ENCODE measurements at regions not wholly inside any gene's neighbourhood (a gene's known extent, or its start where the extent isn't known, plus 50 kb on each side); places are given as distances from the start of the nearest gene placed in this dataset.
"Not testable (repeated sequence)": the region's sequence is repeated elsewhere in the genome, so short reads cannot be mapped to it uniquely, and the experiment has no call there.

DNA sequence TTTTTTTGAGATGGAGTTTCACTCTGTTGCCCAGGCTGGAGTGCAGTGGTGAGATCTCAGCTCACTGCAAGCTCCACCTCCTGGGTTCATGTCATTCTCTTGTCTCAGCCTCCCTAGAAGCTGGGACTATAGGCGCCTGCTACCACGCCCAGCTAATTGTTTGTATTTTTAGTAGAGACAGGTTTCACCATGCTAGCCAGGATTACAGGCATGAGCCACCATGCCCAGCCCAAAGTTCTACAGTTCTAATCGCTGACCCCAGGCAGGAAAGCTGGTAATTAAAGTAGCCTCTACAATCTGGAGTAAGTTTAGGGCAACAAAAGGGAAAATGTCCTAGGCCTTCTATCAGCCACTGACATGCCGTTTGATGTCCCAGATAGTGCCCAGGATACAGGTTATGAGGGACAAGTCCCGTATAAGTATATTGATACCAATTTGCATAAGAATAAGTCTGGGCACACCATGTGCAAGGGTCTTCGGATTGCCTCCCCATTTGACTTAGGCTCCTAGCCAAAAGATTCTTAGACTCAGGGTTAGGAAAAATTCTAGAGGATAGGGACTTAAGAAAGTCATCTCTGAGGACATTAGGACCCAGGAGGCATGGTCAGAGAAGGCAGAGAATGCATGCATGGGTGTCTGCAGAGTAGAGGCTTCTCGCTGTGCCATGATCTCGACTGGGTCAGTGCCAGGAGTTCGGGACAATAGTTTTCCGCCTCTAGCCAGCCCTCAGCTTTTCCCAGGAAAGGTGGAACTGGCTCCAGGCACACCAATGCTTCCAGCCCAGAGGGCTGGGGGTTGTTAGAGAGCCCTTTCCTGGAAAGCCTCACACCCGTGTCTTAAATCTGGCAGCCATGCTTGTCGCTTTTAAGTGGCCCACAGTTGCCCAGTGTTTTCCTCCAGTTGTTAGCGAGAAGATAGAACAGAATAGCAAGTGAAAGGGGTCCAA, 1111.1 kb downstream of the TAF11L14 start:
- DNase-seq: peak; percentile 44 to 83 (median 52)

DNA sequence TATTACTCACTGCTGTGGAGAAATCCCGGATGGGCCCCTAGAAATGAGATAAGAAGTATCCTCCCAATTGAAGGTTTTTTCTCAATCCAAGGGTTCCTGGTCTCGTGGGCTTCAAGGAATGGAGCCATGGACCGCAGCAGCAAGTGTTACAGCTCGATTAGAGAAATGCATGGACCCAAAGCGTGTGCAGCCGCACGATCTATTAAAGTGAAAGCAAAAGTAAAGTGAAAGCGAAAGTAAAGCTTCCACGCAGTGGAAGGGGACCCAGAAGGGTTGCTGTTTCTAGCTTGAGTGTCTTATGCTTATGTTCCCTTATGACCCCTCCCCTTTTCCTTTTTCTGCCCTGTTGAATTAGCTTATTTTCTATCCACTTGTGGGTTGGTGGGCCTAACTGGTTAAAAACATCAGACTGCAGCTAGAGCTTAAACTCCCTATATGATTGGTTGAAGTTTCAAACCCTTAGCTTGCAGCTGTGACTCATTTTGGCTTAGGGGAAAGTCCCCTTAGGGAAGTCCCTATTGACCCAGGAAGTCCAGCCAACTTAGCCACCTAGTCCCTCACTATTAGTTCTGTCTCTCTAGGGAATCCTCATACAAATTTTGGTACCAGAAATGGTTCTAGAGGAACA, 1111.8 kb downstream of the TAF11L14 start:
- DNase-seq: peak; percentile 56 to 83 (median 66)

DNA sequence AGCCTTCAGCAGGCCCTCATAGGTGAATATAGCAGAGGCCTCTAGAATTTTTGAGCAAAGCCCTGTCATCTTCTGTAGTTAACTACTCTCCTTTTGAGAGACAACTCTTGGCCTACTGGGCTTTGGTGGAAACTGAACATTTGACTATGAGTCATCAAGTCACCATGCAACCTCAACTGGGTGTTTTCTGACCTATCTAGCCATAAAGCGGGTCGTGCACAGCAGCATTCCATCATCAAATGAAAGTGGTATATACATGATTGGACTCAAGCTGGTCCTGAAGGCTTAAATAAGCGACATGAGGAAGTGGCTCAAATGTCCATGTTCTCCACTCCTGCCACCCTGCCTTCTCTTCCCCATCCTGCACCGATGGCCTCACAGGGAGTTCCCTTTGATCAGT, 1115.5 kb downstream of the TAF11L14 start:
- no peak for DNase-seq

DNA sequence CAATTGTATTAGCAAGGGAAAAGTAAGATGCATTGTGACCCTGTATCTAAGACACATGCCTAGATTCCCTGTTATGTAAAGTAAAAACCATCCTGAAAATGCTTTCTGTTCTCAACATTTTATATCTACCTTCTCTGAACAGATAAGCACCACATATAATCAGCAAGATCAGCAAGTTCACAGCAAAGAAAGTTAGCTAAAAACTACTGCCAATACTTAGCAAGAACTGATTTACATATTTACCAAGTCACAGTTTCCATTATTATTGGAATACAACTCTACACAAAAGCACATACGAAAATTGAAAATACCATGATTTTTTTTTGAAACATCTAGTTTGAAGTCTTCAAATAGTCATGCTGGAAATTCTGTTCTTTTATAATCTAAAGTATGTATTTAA, 1118.1 kb downstream of the TAF11L14 start:
- no peak for DNase-seq

DNA sequence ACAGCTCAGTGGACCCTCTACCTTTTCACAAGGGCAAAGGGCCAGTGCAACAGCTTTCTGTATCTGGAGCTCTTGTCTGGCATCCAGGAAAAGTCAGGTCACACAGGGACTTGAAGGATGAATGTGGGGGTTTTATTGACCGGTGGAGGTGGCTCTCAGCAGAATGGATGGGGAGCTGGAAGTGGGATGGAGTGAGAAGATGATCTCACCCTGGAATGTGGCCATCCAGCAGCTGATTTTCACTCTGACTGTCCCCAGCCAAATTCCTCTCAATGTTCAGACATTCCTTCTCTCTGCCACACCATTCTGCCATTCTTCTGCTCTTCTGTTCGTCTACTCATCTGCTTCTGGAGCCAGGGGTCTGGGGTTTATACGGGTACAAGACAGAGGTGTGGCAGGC, 1119.9 kb downstream of the TAF11L14 start:
- DNase-seq: no peak

DNA sequence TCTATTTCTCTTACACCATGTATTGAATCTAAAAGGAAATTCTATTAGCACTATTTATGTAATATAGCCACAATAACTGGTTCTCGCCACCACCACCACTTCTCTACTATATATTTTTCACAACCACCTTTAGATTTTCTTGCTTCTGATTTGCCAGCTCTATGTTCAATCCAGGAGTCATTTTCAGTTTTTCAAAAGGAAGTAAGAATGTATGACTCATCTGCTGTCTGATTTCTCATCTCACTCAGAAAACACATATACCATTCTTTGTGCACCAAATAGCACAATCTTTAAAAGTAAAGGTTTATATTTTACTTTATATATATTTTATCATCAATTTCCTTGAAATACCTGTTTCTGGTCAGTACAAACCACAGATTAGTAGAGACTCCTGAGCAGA, 1127.5 kb downstream of the TAF11L14 start:
- DNase-seq: peak in 1 of 3 experiments; percentile 22

DNA sequence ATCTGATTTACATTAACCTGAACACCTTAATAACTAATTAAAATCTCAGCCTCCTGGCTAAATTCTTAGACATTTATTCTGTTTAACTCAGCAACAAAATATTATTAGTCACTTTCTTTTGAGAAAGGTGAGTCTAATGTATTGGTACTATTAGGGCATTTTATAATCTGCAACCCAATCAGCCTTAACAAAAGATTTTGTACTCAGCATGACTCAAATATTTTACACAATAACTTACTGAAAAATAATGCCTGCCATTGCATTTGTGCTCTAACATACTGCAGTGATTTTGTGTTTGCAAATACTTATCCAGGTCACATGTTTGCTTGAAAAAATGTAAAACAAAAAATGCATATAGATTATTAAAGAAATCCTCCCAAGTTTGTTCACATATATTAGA, 1129.9 kb downstream of the TAF11L14 start:
- DNase-seq: peak in 1 of 3 experiments; percentile 37

DNA sequence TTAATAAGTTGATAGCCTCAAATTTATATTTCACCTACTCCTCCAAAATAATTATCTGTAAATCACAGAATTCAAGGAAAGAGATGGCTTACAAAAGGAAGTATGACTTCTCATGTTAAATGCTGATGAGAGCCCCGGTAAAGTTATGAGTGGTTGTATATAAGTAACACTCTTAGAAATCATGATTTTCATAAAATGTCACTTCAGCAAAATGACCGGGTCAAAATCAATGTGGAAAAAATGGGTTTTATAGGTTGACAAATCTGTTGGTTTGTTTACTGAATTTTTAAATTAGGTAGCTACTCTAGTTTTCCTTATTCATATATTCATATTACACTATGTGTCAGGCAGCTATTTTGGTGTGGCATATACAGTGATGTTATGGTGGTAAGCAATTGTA, 1131.0 kb downstream of the TAF11L14 start:
- DNase-seq: no peak

DNA sequence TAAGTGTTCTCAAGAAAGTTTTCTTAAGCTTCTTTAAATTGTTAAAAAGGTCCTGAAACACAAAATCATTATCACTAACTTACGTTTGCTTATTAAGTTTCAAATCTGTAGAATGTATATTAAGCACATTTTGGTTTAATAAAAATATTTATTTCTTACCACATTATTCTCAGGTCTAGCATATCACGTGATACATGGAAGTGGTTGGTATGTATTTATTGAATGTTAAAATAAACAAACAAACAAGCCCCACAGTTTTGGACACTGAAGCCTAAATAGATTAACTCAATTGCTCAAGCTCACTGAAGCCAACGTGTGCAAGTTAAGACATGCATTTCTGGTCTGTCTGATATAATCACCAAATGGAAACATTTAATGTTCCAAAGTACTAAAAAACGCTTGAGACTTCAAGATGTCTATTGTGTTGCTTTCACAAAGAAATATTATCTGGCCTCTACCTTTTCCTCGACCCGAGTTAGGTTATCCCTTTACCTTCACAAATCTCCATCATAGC, 1136.9 kb downstream of the TAF11L14 start:
- DNase-seq: no peak

DNA sequence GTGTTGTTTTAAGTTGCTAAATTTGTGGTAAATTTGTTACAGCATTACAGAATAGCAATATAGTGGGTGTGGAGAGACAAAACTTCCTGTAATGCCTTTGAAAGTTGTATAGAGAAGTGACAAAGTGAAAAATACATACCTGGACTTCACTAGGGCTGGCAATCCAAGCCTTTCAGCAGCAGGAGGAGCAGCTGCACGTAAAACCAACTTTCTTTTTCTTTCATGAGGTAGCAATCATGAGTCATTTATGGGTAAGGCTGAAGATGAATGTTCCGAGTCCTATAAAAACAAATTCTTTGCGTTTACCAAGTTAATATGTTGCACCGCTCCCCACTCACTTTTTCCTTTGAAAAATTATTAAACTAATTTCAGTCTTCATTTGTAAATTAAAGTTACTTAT, 1138.2 kb downstream of the TAF11L14 start:
- DNase-seq: peak in 1 of 3 experiments; percentile 28

DNA sequence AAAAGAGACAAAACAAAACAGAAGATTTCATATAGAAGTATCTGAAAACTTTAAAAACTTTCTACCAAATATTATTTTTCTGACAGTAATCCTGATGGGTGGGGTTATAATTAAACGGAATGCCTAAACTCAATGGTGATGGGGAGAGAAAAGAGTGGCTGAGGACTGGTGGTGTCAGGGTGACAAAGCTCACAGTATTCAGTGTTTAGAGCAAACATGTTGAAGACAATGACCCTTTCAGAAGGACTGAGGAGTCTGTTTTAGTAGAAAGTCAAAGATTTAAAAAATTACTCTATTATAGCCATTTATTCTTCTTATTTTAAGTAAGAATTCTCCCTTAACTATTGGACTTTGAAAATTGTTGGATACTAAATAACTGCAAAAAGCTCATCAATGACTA, 1144.0 kb downstream of the TAF11L14 start:
- no peak for DNase-seq

DNA sequence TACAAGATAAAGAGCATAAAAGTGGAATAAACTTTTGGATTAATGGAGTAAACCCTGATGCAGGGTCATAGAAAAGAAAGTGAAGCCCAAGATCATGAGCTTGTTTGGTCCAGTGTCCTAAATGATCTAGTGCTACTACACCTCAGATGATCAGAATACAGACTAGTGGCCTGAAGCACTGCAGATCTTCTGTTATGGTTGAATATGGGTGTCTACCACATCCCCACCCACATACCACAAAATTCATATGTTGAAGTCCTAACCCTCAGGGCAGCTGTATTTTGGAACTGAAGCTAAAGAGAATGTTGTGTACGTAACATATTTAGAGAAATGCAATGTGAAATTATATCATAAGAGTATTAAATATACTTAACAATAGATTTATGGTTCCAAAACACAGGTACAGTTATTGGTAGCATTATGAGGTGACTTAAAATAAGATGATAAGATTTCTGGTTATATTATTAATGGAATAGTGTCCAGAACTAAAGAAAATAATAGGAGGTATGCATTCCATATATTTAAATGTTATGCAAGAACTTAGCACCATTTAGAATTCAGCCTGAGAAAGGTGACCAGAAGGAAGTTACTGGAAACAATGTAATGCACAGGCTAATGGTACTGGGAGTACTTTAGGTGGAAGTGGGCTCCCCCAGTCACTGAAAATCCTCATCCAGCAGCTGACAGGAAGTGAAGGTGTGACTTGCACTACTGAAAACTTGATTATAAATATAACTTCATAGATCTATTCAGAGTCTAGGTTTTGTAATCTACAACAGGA, 1155.1 kb downstream of the TAF11L14 start:
- DNase-seq: no peak

DNA sequence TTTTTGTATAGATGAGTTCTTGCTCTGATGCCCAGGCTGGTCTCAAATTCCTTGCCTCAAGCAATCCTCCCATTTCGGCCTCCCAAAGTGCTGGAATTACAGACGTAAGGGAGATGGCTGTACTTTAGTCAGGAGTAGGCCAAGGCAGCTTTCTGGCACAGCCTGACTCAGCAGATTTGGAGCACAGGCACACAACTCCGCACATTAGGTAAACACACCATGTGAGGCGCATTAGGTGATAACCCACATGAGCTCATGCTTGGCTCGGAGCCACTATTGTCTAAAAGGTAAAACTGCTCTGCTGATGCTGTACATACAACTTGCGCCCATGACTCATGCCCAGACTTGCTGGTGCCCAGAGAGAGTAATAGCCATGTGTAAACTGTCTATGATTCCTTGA, 1157.9 kb downstream of the TAF11L14 start:
- peak in 2 of 3 experiments; percentile 26 to 55 for DNase-seq

DNA sequence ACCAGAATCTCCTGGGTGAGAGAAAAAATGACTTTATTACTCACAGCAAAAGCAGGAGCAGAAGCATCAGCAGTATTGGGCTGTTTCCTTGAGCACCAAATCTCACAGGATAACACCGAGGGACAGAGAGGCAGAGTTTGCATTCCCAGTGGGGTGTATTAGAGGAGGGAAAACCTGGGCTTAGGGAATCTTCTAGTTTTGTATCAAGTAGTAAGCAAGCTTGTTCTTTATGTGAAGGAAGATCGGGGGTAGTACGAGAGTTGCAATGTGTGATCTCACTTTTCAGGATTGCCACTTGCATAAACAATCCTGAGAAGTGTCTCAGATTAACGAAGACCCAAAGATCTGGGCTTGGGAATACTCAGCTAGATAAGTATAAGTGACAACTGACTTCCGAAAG, 1163.0 kb downstream of the TAF11L14 start:
- DNase-seq: no peak

DNA sequence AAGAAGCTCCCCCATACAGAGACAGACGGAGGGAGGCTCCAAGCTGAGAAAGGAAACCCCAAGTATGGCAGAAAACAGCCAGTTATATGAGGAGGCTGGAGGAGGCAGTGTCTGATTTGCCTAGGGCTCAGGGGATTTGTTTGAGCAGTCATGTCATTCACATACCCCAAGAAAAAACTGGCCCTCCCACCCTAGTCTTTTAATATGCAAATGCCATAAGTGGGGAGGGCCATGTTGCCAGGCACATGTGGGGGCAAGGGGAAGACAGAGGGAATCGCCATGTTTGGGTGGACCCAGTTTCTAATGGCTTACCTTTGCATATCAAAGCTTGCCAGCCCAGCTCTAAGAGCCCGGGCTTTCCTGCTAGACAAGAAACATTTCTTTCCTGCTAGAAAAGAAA, 1163.8 kb downstream of the TAF11L14 start:
- no peak for DNase-seq

DNA sequence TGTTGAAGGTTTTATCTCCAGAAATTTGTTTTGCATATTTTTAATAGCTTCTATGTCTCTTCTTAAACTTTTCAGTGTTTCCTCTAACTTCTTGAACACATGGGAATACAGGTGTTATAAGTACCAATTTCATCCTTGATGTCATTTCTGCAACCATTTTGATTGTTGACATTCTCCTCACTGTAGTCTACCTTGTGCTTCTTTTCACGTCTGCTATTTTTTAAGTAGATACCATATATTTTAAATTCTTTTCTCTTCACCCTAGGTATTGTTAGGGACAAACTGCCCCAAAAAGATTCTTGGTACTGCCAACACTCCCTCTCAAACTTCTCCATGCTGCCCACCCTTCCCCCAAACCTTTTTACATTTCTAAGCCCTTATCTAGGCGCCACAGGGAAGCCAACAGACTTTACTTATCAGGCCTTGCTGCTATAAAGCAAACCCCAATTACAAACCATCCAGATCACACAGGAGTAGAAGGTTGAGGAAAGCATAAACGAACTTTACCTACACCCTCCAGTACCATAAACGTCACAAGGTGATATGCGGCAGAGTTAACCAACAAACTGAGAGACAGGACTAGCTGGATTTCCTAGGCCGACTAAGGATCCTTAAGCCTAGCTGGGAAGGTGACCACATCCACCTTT, 1165.3 kb downstream of the TAF11L14 start:
- no peak for DNase-seq

DNA sequence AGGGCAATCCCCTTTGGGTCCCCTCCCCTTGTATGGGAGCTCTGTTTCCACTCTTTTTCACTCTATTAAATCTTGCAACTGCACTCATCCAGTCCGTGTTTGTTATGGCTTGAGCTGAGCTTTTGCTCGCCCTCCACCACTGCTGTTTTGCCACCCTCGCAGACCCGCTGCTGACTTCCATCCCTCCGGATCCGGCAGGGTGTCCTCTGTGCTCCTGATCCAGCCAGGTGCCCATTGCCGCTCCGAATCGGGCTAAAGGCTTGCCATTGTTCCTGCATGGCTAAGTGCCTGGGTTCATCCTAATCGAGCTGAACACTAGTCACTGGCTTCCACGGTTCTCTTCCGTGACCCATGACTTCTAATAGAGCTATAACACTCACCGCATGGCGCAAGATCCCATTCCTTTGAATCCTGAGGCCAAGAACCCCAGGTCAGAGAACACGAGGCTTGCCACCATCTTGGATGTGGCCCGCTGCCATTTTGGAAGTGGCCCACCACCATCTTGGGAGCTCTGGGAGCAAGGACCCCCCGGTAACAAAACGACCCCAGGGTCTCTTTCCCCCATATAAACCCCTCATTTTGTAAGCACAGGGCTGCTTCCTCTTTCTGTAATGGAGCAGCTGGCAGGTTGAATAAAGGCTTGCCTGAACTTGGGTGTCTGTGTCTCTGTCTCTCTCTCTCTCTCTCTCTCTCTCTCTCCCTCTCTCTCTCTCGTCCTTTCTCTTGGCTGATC, 1166.2 kb downstream of the TAF11L14 start:
- DNase-seq: no peak

DNA sequence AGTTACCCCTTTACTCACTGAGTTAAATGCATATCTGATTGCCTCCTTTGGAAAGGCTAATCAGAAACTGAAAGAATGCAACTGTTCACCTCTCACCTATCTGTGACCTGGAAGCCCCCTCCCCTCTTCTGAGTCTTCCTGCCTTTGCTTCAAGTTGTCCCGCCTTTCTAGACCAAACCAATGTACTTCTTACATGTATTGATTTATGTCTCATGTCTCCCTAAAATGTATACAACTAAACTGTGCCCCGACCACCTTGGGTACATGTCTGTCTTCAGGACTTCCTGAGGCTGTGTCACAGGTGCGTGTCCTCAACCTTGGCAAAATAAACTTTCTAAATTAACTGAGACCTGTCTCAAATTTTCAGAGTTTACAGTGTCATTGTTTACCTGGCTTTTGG, 1167.2 kb downstream of the TAF11L14 start:
- not testable (repeated sequence) for DNase-seq

DNA sequence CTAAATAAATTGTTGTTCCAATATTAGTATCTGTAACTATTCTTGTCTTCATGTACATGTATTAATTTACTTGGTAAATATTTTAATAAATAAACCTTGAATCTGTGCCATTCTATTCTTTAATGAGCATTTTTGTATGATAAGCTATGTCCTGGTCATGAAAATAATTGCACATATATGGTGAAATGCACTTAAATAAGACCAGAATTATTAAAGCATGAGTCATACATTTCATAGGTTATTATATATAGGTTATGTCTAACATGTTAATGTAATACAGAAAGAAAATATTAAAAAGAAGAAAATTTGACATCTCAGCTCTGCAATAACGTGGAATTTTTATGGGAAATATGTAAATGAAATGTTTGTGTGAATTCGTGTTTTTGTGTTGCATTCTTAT, 1168.1 kb downstream of the TAF11L14 start:
- no peak for DNase-seq

DNA sequence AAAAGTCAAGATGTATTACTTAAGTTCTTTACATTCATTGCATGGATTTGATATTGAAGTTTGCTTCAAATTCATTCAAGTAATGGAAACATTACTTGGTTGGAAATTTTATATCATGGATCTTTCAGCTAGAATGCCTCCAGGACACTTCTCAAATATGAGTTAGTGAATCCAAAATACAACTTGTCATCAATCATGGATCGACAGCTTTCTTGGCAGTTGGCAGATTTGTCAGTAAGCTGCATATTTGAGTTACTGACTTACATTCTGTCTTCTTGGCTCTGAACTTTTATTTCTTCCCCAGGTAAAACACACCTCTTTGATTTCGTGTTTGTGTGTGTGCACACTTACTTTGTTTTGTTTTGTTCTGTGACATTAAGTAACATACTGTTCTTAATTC, 1171.1 kb downstream of the TAF11L14 start:
- DNase-seq: no peak

DNA sequence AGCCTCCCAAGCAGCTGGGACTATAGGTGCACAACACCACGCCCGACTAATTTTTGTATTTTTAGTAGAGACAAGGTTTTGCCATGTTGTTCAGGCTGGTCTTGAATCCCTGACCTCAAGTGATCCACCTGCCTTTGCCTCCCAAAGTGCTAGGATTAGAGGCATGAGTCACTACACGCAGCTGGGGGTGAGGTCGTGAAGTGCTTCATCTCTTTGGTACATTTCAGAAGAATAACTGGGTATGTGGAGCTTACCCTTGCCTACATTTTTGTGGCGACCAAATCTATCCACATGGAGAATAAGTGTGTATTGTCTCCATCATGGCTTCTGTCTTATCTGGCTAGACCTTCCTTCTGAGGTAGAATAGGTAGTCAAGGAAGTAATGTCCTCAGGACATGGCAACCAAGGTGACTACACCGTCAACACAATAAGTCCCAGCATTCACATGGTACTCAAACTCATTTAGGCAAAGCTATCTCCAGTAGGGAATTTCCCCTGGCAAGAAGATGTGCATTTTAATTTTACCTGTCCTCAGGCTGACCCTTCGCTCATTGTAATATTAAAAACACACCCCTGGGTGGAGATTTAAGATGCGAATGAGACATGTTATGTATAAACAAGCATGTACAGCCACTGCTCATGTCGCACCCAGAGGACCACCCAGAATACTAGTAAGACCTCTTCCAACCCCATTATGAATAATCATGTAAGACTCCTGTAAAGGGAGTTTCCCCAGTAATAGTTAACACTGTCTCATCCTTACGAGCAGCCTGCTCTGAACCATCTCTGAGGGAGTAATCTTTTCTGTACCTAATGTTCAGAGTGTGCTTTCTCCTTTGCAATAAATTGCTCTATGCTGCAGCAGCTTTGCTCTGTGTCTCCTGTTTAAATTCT, 1173.2 kb downstream of the TAF11L14 start:
- no peak for DNase-seq
